ENCODE measurements at regions not wholly inside any gene's neighbourhood (a gene's known extent, or its start where the extent isn't known, plus 50 kb on each side); places are given as distances from the start of the nearest gene placed in this dataset.

DNA sequence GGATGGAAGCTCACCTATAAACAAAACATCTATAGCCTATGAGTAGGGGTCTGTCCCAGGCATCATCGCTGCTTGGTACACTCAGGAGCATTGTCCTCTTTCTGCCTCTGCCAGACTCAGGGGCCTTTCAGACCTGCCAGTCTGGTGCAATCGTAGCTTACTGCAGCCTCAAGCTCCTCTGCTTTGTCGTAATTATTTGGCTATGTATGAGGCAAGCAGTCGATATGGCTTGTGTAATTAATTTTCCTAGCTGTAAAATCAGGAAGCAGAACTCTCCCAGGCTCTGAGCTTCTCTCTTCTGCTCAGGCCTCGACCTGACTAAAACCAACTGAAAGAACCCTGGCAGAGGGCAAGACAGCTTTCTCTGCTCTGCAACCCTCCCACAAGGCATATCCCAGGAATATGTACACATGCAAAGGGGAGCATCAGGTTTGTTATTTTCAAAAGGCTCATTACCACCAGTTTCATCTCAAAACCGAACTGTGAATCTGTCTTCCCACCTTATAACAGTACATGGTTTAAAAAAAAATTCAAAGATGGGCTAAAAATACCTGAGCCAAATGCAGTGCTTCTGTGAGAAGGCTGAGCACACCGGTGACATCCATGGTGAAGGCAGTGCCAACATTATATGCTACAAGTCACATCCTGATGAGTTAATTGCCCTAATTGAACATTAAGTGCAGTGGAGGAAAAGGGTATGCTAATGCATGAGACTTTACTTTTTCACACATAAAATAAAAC, 309.2 kb upstream of the EMCN start:
- Histone ChIP-seq H3K4me3 (IDR thresholded peaks at IDR 0.05; ENCODE audit: insufficient read depth, low read depth, low read length) (no peak overlapping the region), H3K27ac (no peak overlapping the region), H3K27me3 (ENCODE audit: insufficient read depth, low read depth) (no peaks in the 10 kb centered on the region), H3K9ac (no peak overlapping the region), H3K4me1 (ENCODE audit: low read depth, poor library complexity, severe bottlenecking) (no peaks in the 10 kb centered on the region), H3K36me3 (ENCODE audit: insufficient read depth) (no peaks in the 10 kb centered on the region), H3K4me2 (no peak overlapping the region), H2AFZ (ENCODE audit: low read depth) (no peak overlapping the region), H4K20me1 (ENCODE audit: insufficient read depth) (no peaks in the 10 kb centered on the region), H3K79me2 (ENCODE audit: insufficient read depth, low read depth) (no peaks in the 10 kb centered on the region)
- TF ChIP-seq, protein P1, sequence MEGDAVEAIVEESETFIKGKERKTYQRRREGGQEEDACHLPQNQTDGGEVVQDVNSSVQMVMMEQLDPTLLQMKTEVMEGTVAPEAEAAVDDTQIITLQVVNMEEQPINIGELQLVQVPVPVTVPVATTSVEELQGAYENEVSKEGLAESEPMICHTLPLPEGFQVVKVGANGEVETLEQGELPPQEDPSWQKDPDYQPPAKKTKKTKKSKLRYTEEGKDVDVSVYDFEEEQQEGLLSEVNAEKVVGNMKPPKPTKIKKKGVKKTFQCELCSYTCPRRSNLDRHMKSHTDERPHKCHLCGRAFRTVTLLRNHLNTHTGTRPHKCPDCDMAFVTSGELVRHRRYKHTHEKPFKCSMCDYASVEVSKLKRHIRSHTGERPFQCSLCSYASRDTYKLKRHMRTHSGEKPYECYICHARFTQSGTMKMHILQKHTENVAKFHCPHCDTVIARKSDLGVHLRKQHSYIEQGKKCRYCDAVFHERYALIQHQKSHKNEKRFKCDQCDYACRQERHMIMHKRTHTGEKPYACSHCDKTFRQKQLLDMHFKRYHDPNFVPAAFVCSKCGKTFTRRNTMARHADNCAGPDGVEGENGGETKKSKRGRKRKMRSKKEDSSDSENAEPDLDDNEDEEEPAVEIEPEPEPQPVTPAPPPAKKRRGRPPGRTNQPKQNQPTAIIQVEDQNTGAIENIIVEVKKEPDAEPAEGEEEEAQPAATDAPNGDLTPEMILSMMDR (conservative IDR thresholded peaks at IDR 0.05; ENCODE audit: low read depth, low read length), result no peak

DNA sequence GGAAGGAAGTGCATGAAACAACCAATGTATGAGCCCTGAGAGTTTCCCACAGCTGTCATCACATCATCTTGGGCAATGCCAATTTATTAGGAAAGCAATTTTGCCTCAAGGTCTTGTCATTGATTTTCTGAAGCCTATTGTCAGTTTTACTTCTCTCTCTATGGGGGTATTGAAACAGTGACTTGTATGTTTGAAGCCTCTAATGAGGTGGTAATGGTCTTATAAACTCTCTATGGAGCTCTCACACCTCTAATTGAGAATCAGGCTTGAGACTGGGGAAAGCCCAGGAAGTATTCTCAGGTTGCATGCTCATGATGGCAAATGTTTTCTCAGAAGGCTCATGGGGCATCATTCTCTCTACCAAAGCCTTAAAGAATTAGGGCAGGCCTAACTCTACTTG, 308.2 kb upstream of the EMCN start:
- H3K4me3 ChIP-seq (IDR thresholded peaks at IDR 0.05; ENCODE audit: insufficient read depth, low read depth, low read length), result no peak overlapping the region
- no peaks in the 10 kb centered on the region for H4K20me1 ChIP-seq (ENCODE audit: insufficient read depth)
- H3K4me2 ChIP-seq, result no peak overlapping the region
- no peak overlapping the region for H2AFZ ChIP-seq (ENCODE audit: low read depth)
- H3K4me1 ChIP-seq (ENCODE audit: low read depth, poor library complexity, severe bottlenecking), result no peaks in the 10 kb centered on the region
- no peak overlapping the region for H3K27ac ChIP-seq
- no peaks in the 10 kb centered on the region for H3K27me3 ChIP-seq (ENCODE audit: insufficient read depth, low read depth)
- H3K36me3 ChIP-seq (ENCODE audit: insufficient read depth), result no peaks in the 10 kb centered on the region
- H3K9ac ChIP-seq, result no peak overlapping the region
- H3K79me2 ChIP-seq (ENCODE audit: insufficient read depth, low read depth), result no peaks in the 10 kb centered on the region
- TF ChIP-seq, protein P1 (conservative IDR thresholded peaks at IDR 0.05; ENCODE audit: low read depth, low read length), result no peak

DNA sequence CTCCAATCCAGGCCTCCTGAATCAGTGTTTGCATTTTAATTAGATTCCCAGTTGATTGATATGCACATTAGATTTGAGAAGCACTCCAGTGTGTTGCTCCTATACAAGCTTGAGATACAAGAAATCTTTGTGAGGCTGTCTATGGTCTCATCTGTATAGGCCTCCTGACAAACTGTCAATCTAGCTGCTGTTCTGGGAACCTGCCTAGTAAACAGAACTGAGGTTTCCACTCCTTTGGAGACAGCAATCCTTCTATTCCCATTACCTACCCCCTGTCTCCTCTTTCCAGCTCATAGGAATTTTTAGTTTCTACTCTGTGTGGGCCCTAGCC, 306.1 kb upstream of the EMCN start:
- Histone ChIP-seq H3K9ac (no peak overlapping the region), H3K4me2 (no peak overlapping the region), H4K20me1 (ENCODE audit: insufficient read depth) (no peaks in the 10 kb centered on the region), H3K36me3 (ENCODE audit: insufficient read depth) (no peaks in the 10 kb centered on the region), H3K27me3 (ENCODE audit: insufficient read depth, low read depth) (no peaks in the 10 kb centered on the region), H3K79me2 (ENCODE audit: insufficient read depth, low read depth) (no peaks in the 10 kb centered on the region), H3K4me1 (ENCODE audit: low read depth, poor library complexity, severe bottlenecking) (no peaks in the 10 kb centered on the region), H2AFZ (ENCODE audit: low read depth) (no peak overlapping the region), H3K4me3 (IDR thresholded peaks at IDR 0.05; ENCODE audit: insufficient read depth, low read depth, low read length) (no peak overlapping the region), H3K27ac (no peak overlapping the region)
- TF ChIP-seq, protein P1 (conservative IDR thresholded peaks at IDR 0.05; ENCODE audit: low read depth, low read length), result no peak

DNA sequence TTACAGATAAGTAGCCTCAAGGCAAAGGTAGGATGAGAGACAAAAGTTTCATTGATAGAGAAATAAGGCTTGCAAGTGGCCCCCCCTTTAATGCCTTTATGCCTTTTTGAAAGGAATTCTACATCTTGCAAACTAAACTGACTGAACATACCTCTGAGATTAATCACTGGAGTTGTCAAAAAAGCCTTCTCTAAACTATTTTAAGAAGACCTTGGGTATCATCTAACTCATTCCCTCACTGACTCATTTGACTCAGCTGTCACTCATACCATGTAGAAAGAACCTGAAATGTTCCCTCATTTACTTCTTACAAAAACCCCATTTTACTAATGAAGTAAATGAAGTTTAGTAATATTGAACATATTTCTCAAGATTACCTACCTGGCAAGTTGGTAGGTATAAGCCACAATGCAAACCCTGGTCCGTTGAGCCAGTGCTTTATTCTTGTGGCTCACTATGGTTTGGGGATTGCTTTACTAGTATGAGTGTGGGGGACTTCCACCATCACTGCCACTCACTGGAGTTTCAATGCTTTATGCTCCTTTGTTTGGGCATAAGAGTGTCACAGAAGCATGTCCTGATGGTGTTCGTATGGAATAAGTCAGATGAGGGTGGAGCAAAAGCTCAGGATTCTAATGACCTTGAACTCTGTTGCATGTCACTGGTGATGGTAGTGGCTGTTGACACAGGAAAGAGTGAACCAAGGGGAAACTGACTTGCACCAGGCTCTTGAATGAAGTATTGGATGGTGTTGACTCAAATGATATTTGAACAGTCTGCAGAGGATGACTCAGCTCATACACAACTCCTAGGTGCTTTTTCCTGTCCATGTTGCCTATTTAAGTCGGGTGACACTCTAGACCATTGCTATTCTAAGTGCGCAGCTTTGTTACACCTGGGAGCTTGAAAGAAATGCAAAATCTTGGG, 305.5 kb upstream of the EMCN start:
- Histone ChIP-seq H3K27me3 (ENCODE audit: insufficient read depth, low read depth) (no peaks in the 10 kb centered on the region), H3K79me2 (ENCODE audit: insufficient read depth, low read depth) (no peaks in the 10 kb centered on the region), H3K4me2 (no peak overlapping the region), H3K4me3 (IDR thresholded peaks at IDR 0.05; ENCODE audit: insufficient read depth, low read depth, low read length) (no peak overlapping the region), H2AFZ (ENCODE audit: low read depth) (no peak overlapping the region), H4K20me1 (ENCODE audit: insufficient read depth) (no peaks in the 10 kb centered on the region), H3K36me3 (ENCODE audit: insufficient read depth) (no peaks in the 10 kb centered on the region), H3K4me1 (ENCODE audit: low read depth, poor library complexity, severe bottlenecking) (no peaks in the 10 kb centered on the region), H3K27ac (no peak overlapping the region), H3K9ac (no peak overlapping the region)
- TF ChIP-seq, protein P1 (conservative IDR thresholded peaks at IDR 0.05; ENCODE audit: low read depth, low read length), result no peak

Data from KMS-11 (cell line).